ENCODE measurements at regions not wholly inside any gene's neighbourhood (a gene's known extent, or its start where the extent isn't known, plus 50 kb on each side); places are given as distances from the start of the nearest gene placed in this dataset.

GRCh38 chr12:66813137-66813892 lies 134.4 kb upstream of the GRIP1 start:
- Histone ChIP-seq H3K4me3 (replicated peaks in 1 of 3; ENCODE audit: insufficient read depth in 1 of 3, low read depth in 2 of 3, low read length in 3 of 3) (no peak overlapping the region), H3K4me2 (ENCODE audit: low read depth, low read length) (no peak overlapping the region), H3K9ac (ENCODE audit: insufficient read depth, low read depth, low read length) (no peak overlapping the region), H3K79me2 (ENCODE audit: insufficient read depth, low read length) (no peaks in the 10 kb centered on the region), H3K27me3 (ENCODE audit: control insufficient read depth in 1 of 2, insufficient read depth in 2 of 2, low read length in 2 of 2) (no peaks in the 10 kb centered on the region), H3K36me3 (replicated peaks in 1 of 2; ENCODE audit: control insufficient read depth in 1 of 2, insufficient read depth in 2 of 2, low read length in 2 of 2) (no peaks in the 10 kb centered on the region), H3K4me1 (ENCODE audit: insufficient read depth, low read length) (no peaks in the 10 kb centered on the region), H3K27ac (ENCODE audit: extremely low read length, insufficient read depth, low read length) (no peak overlapping the region), H2AFZ (ENCODE audit: low read length) (no peak overlapping the region), H4K20me1 (ENCODE audit: insufficient read depth, low read length) (no peaks in the 10 kb centered on the region), H3K9me3 (ENCODE audit: low read length) (no peaks in the 10 kb centered on the region)
- no peak for FAIRE-seq
- BruUV-seq (replicated peaks) = no TSS peak
- ChIA-PET POLR2A (no interaction called here), CTCF (ENCODE audit: low intra/inter-chr PET ratio, low total read pairs) (no interaction called here)
- DNase-seq (ENCODE audit: low spot score) = peak; percentile 2
- no peak for ATAC-seq
- intact Hi-C loops (cut with micrococcal nuclease; ENCODE audit: unreplicated experiment) = no loop called here
- TF ChIP-seq LCORL (IDR thresholded peaks at IDR 0.05) (peak; percentile 86), LCORL (CRISPR knock-in tag; IDR thresholded peaks at IDR 0.05) (no peak), ZNF710 (CRISPR knock-in tag; IDR thresholded peaks at IDR 0.05; ENCODE audit: borderline replicate concordance) (no peak)
- WGBS (ENCODE audit: low lambda C conversion rate) = 19% methylated on average over 2 of the region's 2 CpGs
- in situ Hi-C loops (cut with HindIII; ENCODE audit: extremely low pct_ligation_motif_present, low pct_unique_long_range_greater_than_20kb) = no loop called here

DNA sequence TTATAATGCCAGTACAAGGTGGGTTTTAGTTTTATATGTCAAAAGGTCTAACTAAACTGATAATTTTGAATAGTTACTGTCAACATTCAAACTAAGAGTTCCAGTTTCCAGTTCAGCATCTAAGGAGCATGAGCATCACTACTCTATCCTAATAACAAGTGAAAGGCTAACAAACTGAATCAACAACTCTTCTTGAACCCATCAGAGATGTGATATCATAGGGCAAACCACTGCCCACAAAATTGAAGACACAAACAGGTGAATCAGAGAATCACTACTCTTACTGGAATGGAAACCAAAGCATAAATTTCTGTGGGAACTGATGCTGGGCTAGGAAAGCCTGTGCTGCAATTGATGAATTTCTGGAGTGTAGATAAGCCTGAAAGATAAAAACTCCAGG lies 140.7 kb upstream of the GRIP1 start:
- ChIA-PET POLR2A (no interaction called here), CTCF (ENCODE audit: low intra/inter-chr PET ratio, low total read pairs) (no interaction called here)
- Histone ChIP-seq H3K27ac (ENCODE audit: extremely low read length, insufficient read depth, low read length) (no peak overlapping the region), H3K9ac (ENCODE audit: insufficient read depth, low read depth, low read length) (no peak overlapping the region), H4K20me1 (ENCODE audit: insufficient read depth, low read length) (no peaks in the 10 kb centered on the region), H3K36me3 (replicated peaks in 1 of 2; ENCODE audit: control insufficient read depth in 1 of 2, insufficient read depth in 2 of 2, low read length in 2 of 2) (no peaks in the 10 kb centered on the region), H3K9me3 (ENCODE audit: low read length) (no peaks in the 10 kb centered on the region), H3K27me3 (ENCODE audit: control insufficient read depth in 1 of 2, insufficient read depth in 2 of 2, low read length in 2 of 2) (no peaks in the 10 kb centered on the region), H3K79me2 (ENCODE audit: insufficient read depth, low read length) (no peaks in the 10 kb centered on the region), H3K4me3 (replicated peaks in 1 of 3; ENCODE audit: insufficient read depth in 1 of 3, low read depth in 2 of 3, low read length in 3 of 3) (no peak overlapping the region), H3K4me1 (ENCODE audit: insufficient read depth, low read length) (no peaks in the 10 kb centered on the region), H3K4me2 (ENCODE audit: low read depth, low read length) (no peak overlapping the region), H2AFZ (ENCODE audit: low read length) (no peak overlapping the region)
- FAIRE-seq = no peak
- in situ Hi-C loops (cut with HindIII; ENCODE audit: extremely low pct_ligation_motif_present, low pct_unique_long_range_greater_than_20kb) = no loop called here
- no TSS peak for BruUV-seq (replicated peaks)
- no peak for TF ChIP-seq ARNTL (CRISPR knock-in tag; IDR thresholded peaks at IDR 0.05)
- DNase-seq (ENCODE audit: low spot score) = no peak
- no peak for ATAC-seq
- intact Hi-C loops (cut with micrococcal nuclease; ENCODE audit: unreplicated experiment) = no loop called here

Measured in HepG2 (cell line).